A673 (cell line): ENCODE measurements at regions not wholly inside any gene's neighbourhood (a gene's known extent, or its start where the extent isn't known, plus 50 kb on each side); places are given as distances from the start of the nearest gene placed in this dataset.
"Not testable (repeated sequence)": the region's sequence is repeated elsewhere in the genome, so short reads cannot be mapped to it uniquely, and the experiment has no call there.

ENCODE experiments used
- BruUV-seq: library from RNA; stranded (reverse); fragments of 400-500 nt; replicated peaks from 2 replicates; lab custom pipeline; 2021; lab: Mats Ljungman, UMichigan
- CTCF ChIA-PET: fragments of 300-600 bp; sonication (Branson Sonifier 250); formaldehyde crosslinking; loops from one replicate; lab custom pipeline; 2022; ENCODE audit warnings: antibody characterized with exemption; lab: Charles Lee
- POLR2A ChIA-PET: fragments of 300-600 bp; sonication (Branson Sonifier 250); formaldehyde crosslinking; loops from one replicate; lab custom pipeline; 2022; ENCODE audit warnings: antibody characterized with exemption; ENCODE audit not compliant: low non-redundant PET; lab: Charles Lee
- DNase-seq: peaks from one replicate; pipeline ENCODE4 v3.0.0-alpha.2; 2015; ENCODE audit warnings: low spot score
- H3K27ac ChIP-seq: fragments of 200-600 bp; sonication (generic); 2 replicates; pipeline ENCODE4 v1.5.1; 2016; ENCODE audit warnings: mixed run types, low read depth, mild to moderate bottlenecking, mixed read lengths, antibody characterized with exemption, low read length; ENCODE audit not compliant: poor library complexity, severe bottlenecking
- H3K27me3 ChIP-seq: fragments of 200-600 bp; sonication (generic); replicated peaks from 2 replicates; pipeline ENCODE4 v1.6.1; 2017; ENCODE audit warnings: mixed run types, low read depth, mild to moderate bottlenecking, mixed read lengths, antibody characterized with exemption, low read length; ENCODE audit not compliant: insufficient read depth, poor library complexity
- H3K36me3 ChIP-seq: fragments of 200-600 bp; sonication (generic); 2 replicates; pipeline ENCODE4 v1.6.1; 2016; ENCODE audit warnings: mixed run types, mild to moderate bottlenecking, mixed read lengths, antibody characterized with exemption, low read length; ENCODE audit not compliant: insufficient read depth, poor library complexity, severe bottlenecking
- H3K4me1 ChIP-seq: fragments of 200-600 bp; sonication (generic); 2 replicates; pipeline ENCODE4 v1.6.1; 2017; ENCODE audit warnings: mixed run types, mild to moderate bottlenecking, mixed read lengths, antibody characterized with exemption, low read length; ENCODE audit not compliant: insufficient read depth, poor library complexity, severe bottlenecking
- H3K4me3 ChIP-seq: fragments of 200-600 bp; sonication (generic); 2 replicates; pipeline ENCODE4 v1.5.1; 2016; ENCODE audit warnings: low read depth, mixed run types, mild to moderate bottlenecking, mixed read lengths, low read length; ENCODE audit not compliant: poor library complexity, severe bottlenecking
- H3K9me3 ChIP-seq: fragments of 200-600 bp; sonication (generic); 2 replicates; pipeline ENCODE4 v1.6.1; 2016; ENCODE audit warnings: mixed run types, low read depth, mild to moderate bottlenecking, mixed read lengths, antibody characterized with exemption, low read length; ENCODE audit not compliant: poor library complexity, severe bottlenecking
- EZH2 ChIP-seq: fragments of 200-600 bp; sonication (generic); IDR thresholded peaks from 2 replicates; pipeline ENCODE4 v1.6.1; 2017; ENCODE audit warnings: borderline replicate concordance, low read depth, mild to moderate bottlenecking, mixed read lengths, antibody characterized with exemption, low read length; ENCODE audit not compliant: poor library complexity, severe bottlenecking
- intact Hi-C: fragments of 100-400 bp; cut with micrococcal nuclease; formaldehyde crosslinking; loops from one replicate; pipeline ENCODE4 v1.10.0; 2022; ENCODE audit not compliant: unreplicated experiment
- TF ChIP-seq, protein P1 (sequence below): fragments of 300-800, 200-600 bp; sonication (generic); conservative IDR thresholded peaks from 2 replicates; pipeline ENCODE4 v1.5.1; 2017; ENCODE audit warnings: low read depth, mild to moderate bottlenecking, antibody characterized with exemption, low read length, moderate library complexity, mixed read lengths

DNA sequence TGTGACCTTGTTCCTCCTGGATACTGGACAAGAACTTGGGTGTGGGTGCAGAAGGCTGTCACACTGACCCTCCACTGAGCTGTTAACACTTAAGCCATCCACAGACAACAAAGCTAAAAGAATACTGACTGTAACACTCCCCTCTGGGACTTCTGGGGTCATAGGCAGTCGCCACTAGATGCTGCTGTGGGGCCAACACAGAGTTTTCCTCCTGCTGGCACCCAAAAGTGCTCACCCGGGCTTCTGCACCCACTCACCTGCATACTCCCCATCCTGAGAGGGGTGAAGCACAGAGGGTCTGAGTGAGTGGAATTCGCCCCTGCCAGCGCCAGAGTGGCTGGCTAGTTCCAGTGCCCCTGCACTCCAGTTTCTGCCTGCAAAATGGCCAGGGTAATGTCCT lies 422.4 kb upstream of the LMO3 start:
- no TSS peak for BruUV-seq
- intact Hi-C loops, result no loop called here
- Histone ChIP-seq H3K27me3 (no peaks in the 10 kb centered on the region), H3K4me1 (peaks cover 3% of the 10 kb centered on the region), H3K27ac (no peak overlapping the region), H3K9me3 (no peaks in the 10 kb centered on the region), H3K4me3 (no peak overlapping the region), H3K36me3 (no peaks in the 10 kb centered on the region)
- CTCF ChIA-PET, result no interaction called here
- TF ChIP-seq, protein P1, sequence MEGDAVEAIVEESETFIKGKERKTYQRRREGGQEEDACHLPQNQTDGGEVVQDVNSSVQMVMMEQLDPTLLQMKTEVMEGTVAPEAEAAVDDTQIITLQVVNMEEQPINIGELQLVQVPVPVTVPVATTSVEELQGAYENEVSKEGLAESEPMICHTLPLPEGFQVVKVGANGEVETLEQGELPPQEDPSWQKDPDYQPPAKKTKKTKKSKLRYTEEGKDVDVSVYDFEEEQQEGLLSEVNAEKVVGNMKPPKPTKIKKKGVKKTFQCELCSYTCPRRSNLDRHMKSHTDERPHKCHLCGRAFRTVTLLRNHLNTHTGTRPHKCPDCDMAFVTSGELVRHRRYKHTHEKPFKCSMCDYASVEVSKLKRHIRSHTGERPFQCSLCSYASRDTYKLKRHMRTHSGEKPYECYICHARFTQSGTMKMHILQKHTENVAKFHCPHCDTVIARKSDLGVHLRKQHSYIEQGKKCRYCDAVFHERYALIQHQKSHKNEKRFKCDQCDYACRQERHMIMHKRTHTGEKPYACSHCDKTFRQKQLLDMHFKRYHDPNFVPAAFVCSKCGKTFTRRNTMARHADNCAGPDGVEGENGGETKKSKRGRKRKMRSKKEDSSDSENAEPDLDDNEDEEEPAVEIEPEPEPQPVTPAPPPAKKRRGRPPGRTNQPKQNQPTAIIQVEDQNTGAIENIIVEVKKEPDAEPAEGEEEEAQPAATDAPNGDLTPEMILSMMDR, result 0 out of 2 replicates have a peak, but pooled peaks have one; percentile 14
- no peak for TF ChIP-seq EZH2
- no peak for DNase-seq
- POLR2A ChIA-PET, result no interaction called here

DNA sequence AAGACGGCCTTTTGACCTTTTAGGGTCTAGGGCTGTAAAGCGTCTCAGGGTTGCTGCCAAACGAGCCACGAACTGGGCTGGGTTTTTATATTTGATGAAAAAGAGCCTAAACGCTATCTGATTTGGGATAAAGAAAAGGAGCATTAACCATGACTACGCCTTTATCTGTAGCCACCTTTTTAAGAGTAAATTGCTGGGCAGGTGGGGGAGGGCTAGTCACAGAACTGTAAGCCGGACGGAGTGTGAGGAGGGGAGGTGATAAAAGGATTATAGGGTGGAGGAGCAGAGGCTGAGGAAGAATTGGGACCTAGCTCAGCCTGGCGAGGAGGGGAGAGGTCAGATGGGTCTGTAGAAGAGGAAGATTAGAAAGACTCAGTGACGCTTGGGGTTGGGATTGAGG lies 419.5 kb upstream of the LMO3 start:
- POLR2A ChIA-PET, H3K9me3 ChIP-seq, CTCF ChIA-PET, intact Hi-C loops, H3K27ac ChIP-seq, H3K27me3 ChIP-seq, DNase-seq, H3K4me1 ChIP-seq, BruUV-seq, H3K36me3 ChIP-seq, H3K4me3 ChIP-seq: not testable (repeated sequence)

DNA sequence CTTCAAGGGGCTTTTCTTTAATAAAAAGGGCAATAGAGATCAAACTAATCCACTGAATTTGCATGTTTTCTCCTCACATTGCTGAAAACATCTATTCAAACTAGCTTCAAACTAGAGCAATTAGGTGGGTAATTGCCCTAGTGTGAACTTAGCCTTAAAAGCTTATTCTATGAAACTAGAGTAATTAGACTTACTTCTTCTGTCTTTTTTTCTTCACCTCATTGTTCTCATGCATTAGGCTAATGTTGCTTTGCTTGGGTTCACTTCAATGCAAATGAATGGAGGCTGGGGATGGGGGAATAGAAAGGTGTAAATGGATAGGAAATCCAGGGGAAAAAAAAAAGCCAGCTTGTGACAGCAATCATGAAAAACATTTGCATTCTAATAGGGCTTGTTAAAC lies 414.8 kb upstream of the LMO3 start:
- no peak for DNase-seq
- intact Hi-C loops, result no loop called here
- no peak for TF ChIP-seq EZH2
- TF ChIP-seq, protein P1, result no peak
- POLR2A ChIA-PET, result no interaction called here
- H3K9me3 ChIP-seq, result no peaks in the 10 kb centered on the region
- no TSS peak for BruUV-seq
- no peaks in the 10 kb centered on the region for H3K27me3 ChIP-seq
- CTCF ChIA-PET, result no interaction called here
- no peaks in the 10 kb centered on the region for H3K36me3 ChIP-seq
- H3K4me3 ChIP-seq, result no peak overlapping the region
- H3K4me1 ChIP-seq, result no peaks in the 10 kb centered on the region
- no peak overlapping the region for H3K27ac ChIP-seq

DNA sequence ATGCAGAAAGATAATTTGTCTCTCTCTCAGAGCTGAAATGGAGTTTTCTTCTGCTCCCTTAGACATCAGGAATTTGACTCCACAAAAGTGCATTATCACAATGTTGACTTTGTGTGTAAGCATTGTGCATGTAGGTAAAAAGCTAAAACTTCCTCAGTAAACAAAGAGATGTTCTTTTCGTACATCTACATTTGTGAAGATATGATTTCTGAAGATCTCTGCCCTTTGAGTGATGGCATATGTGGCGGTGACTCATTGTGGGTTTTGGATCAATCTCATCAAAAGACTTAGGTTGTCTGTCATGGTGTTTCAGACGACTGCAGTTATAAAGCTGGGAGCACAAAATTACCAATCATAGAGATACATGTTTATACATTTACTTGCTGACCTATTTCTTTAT lies 411.4 kb upstream of the LMO3 start:
- no TSS peak for BruUV-seq
- no peaks in the 10 kb centered on the region for H3K4me1 ChIP-seq
- no peaks in the 10 kb centered on the region for H3K27me3 ChIP-seq
- ChIA-PET CTCF (no interaction called here), POLR2A (interaction anchor here (0.6 kb wide), 1 partner anchor 325 kb away, joined by 3 read pairs; no protein-coding TSS in a partner anchor)
- no peaks in the 10 kb centered on the region for H3K9me3 ChIP-seq
- no peaks in the 10 kb centered on the region for H3K36me3 ChIP-seq
- TF ChIP-seq EZH2, result no peak
- TF ChIP-seq, protein P1, result no peak
- no peak for DNase-seq
- intact Hi-C loops, result no loop called here
- no peak overlapping the region for H3K4me3 ChIP-seq
- no peak overlapping the region for H3K27ac ChIP-seq
